ENCODE measurements at regions not wholly inside any gene's neighbourhood (a gene's known extent, or its start where the extent isn't known, plus 50 kb on each side); places are given as distances from the start of the nearest gene placed in this dataset.
"Not testable (repeated sequence)": the region's sequence is repeated elsewhere in the genome, so short reads cannot be mapped to it uniquely, and the experiment has no call there.

DNA sequence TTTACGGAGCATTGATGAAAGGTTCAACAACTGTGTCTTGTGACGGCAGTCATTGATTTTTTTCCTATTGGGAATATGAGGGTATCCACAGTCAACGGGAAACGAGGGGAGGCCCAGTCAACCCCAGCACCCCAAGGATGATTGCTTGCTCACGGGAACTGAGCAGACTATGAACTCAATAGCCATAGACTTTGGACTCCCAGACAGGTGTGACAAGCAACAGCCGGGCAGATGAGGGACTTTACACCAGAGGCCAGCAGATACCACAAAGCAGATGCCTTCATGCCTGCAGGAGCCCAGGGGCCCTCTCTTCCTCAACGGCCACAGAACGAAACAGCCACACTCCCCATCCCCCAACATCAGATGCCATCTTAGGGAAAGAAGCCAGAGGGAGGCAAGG, 80.3 kb upstream of the FLT1 start:
- intact Hi-C loops (cut with micrococcal nuclease) = no loop called here
- no peaks in the 10 kb centered on the region for H3K36me3 Mint-ChIP-seq (ENCODE audit: low read depth)
- H3K4me1 Mint-ChIP-seq (ENCODE audit: low read depth) = peaks cover 7% of the 10 kb centered on the region
- H3K27me3 Mint-ChIP-seq = peaks cover 2% of the 10 kb centered on the region
- no peak overlapping the region for H3K4me3 Mint-ChIP-seq
- no peak for DNase-seq
- no peaks in the 10 kb centered on the region for H3K9me3 Mint-ChIP-seq
- ATAC-seq = no peak
- ChIA-PET POLR2A (no interaction called here), CTCF (no interaction called here)
- TF ChIP-seq, protein P1, sequence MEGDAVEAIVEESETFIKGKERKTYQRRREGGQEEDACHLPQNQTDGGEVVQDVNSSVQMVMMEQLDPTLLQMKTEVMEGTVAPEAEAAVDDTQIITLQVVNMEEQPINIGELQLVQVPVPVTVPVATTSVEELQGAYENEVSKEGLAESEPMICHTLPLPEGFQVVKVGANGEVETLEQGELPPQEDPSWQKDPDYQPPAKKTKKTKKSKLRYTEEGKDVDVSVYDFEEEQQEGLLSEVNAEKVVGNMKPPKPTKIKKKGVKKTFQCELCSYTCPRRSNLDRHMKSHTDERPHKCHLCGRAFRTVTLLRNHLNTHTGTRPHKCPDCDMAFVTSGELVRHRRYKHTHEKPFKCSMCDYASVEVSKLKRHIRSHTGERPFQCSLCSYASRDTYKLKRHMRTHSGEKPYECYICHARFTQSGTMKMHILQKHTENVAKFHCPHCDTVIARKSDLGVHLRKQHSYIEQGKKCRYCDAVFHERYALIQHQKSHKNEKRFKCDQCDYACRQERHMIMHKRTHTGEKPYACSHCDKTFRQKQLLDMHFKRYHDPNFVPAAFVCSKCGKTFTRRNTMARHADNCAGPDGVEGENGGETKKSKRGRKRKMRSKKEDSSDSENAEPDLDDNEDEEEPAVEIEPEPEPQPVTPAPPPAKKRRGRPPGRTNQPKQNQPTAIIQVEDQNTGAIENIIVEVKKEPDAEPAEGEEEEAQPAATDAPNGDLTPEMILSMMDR (IDR thresholded peaks at IDR 0.05) = no peak
- no peak overlapping the region for H3K27ac Mint-ChIP-seq

DNA sequence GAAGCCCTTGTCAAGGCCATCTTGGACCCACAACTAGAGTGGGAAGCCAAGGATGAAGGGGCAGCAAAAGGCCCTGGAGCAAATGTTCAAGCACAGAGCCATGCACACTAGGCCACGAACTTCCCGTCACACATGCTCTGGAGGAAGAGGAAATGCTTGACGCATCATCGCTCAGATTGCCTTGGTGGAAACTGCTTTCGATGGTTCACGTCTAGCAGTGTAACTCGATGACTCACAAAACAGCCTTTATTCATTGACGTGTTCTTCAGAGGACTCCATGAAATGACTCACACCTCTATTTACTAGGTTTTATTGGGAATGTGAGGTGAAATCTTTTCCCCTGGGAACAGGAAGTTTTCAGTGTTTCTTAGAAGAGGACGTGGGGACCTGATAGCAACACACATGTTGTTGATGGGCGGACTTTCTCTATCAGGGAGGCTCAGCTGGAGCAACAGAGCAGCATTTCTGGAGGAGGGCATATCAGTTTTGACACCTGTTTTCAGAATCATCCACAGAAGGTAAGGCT, 79.8 kb upstream of the FLT1 start:
- Mint-ChIP-seq H3K27me3 (peaks cover 2% of the 10 kb centered on the region), H3K4me1 (ENCODE audit: low read depth) (peaks cover 7% of the 10 kb centered on the region), H3K4me3 (no peak overlapping the region), H3K27ac (peak overlapping the region; percentile 82), H3K36me3 (ENCODE audit: low read depth) (no peaks in the 10 kb centered on the region), H3K9me3 (no peaks in the 10 kb centered on the region)
- DNase-seq (peak; percentile 39), ATAC-seq (peak; percentile 77)
- intact Hi-C loops (cut with micrococcal nuclease) = no loop called here
- ChIA-PET CTCF (no interaction called here), POLR2A (no interaction called here)
- TF ChIP-seq, protein P1 (IDR thresholded peaks at IDR 0.05) = no peak

DNA sequence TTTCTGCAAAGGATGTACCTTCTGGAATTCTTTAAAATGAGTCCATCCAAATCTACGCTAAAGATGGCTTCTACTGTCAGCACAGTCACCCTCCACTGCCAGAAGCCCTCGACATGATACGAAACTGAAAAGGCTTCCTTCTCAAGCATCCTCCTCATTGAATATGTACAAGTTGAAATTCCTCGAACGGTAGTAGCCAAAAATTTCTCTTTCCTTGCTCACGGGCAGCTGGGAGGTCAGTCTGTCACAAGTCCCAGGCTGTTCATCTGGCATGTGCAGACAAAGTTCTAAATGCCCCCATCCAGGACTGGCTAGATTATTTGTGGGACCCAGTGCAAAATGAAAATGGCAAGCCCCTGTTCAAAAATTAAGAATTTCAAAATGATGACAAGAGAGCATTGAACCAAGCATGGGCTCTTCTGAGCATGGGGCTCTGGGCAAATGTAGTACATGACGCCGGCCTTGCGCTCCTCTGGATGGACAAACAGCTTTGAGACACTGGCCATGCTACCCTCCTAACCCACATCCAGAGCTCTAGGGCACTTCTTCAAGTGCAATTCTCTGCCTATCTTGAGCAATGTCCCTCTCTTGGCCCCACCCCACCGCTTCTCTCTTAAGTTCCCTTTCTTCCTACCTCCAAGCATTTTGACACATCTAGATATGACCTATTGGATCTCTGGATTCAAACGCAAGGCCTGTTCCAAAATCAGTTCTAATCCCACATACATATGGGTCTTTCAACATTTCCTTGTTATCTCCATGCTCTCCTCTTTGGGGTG, 78.9 kb upstream of the FLT1 start:
- Mint-ChIP-seq H3K4me1 (ENCODE audit: low read depth) (peaks cover 7% of the 10 kb centered on the region), H3K36me3 (ENCODE audit: low read depth) (no peaks in the 10 kb centered on the region), H3K9me3 (no peaks in the 10 kb centered on the region), H3K27ac (no peak overlapping the region), H3K27me3 (peaks cover 2% of the 10 kb centered on the region), H3K4me3 (no peak overlapping the region)
- ChIA-PET CTCF (no interaction called here), POLR2A (no interaction called here)
- DNase-seq (no peak), ATAC-seq (no peak)
- TF ChIP-seq, protein P1 (IDR thresholded peaks at IDR 0.05) = no peak
- intact Hi-C loops (cut with micrococcal nuclease) = no loop called here

DNA sequence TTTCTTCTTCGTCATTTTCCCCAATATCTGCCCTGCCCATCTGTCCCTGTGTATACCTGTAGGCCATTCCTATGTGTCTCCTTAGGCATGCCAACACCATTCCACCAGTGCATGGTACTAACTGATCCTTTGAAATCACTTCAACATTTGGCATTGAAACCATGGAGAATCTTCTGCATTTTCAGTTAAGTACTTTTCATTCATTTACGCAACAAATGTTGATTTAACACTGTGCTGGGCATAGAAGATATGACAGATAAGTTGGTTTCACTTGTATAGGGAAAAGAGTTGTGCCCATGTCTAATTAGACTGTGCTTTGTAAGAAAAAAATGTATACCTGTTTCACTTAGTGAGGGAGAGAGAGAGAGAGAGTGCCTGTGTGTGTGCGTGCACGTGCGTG, 77.9 kb upstream of the FLT1 start:
- CTCF ChIA-PET = no interaction called here
- intact Hi-C loops (cut with micrococcal nuclease) = no loop called here

DNA sequence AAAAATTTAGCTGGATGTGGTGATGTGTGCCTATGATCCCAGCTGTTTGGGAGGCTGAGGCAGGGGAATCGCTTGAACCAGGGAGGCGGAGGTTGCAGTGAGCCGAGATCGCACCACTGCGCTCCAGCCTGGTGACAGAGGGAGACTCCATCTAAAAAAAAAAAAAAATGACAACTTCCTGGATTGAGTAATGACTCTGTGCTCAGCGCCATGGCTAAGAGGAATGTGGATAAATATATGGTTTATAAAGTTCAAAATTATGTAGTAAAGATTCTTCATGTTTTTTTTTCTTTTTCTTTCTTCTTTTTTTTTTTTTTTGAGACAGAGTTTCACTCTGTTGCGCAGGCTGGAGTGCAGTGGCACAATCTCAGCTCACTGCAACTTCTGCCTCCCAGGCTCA, 75.4 kb upstream of the FLT1 start:
- POLR2A ChIA-PET; H3K4me3 Mint-ChIP-seq; H3K36me3 Mint-ChIP-seq (ENCODE audit: low read depth); H3K27me3 Mint-ChIP-seq; H3K4me1 Mint-ChIP-seq (ENCODE audit: low read depth); H3K27ac Mint-ChIP-seq; CTCF ChIA-PET; intact Hi-C loops (cut with micrococcal nuclease); H3K9me3 Mint-ChIP-seq; ATAC-seq; DNase-seq: not testable (repeated sequence)

More for the DNA sequence above, 77.9 kb upstream of the FLT1 start:
- Mint-ChIP-seq H3K27me3 (peaks cover 2% of the 10 kb centered on the region), H3K4me3 (no peak overlapping the region), H3K9me3 (no peaks in the 10 kb centered on the region), H3K4me1 (ENCODE audit: low read depth) (peaks cover 7% of the 10 kb centered on the region), H3K36me3 (ENCODE audit: low read depth) (no peaks in the 10 kb centered on the region), H3K27ac (no peak overlapping the region)
- POLR2A ChIA-PET = no interaction called here
- TF ChIP-seq, protein P1 (IDR thresholded peaks at IDR 0.05) = no peak
- no peak for ATAC-seq
- DNase-seq = no peak
